ENCODE measurements at regions not wholly inside any gene's neighbourhood (a gene's known extent, or its start where the extent isn't known, plus 50 kb on each side); places are given as distances from the start of the nearest gene placed in this dataset.

GRCh38 chr7:142554560-142555532 lies 194.4 kb upstream of the PRSS1 start:
- ChIA-PET CTCF (interaction anchor here (2.0 to 3.0 kb wide), 4 partner anchors 20 to 228 kb away, joined by 6 to 17 read pairs (median 10); no protein-coding TSS in a partner anchor), POLR2A (no interaction called here)
- H3K4me3 Mint-ChIP-seq, result no peak overlapping the region
- TF ChIP-seq RORB (CRISPR knock-in tag; IDR thresholded peaks at IDR 0.05) (no peak), ZNF425 (CRISPR knock-in tag; conservative IDR thresholded peaks at IDR 0.05) (no peak)
- DNase-seq (ENCODE audit: low spot score) (no peak), ATAC-seq (no peak; the same call in 1 of the 2 replicates)
- H3K27ac Mint-ChIP-seq, result no peak overlapping the region
- peaks cover 3% of the 10 kb centered on the region; the same call in 1 of the 2 replicates for H3K27me3 Mint-ChIP-seq (ENCODE audit: low read depth)
- no peaks in the 10 kb centered on the region for H3K36me3 Mint-ChIP-seq
- no peaks in the 10 kb centered on the region for H3K9me3 Mint-ChIP-seq
- H3K4me1 Mint-ChIP-seq, result peaks cover 2% of the 10 kb centered on the region; the same call in 1 of the 2 replicates

- no peak for DNase-seq (ENCODE audit: low spot score)
- TF ChIP-seq GRHL2 (CRISPR knock-in tag; IDR thresholded peaks at IDR 0.05; ENCODE audit: insufficient replicate concordance, severe bottlenecking) (no peak), ZNF281 (CRISPR knock-in tag; IDR thresholded peaks at IDR 0.05) (no peak), JUN (CRISPR knock-in tag; IDR thresholded peaks at IDR 0.05) (no peak), ZNF512 (CRISPR knock-in tag; IDR thresholded peaks at IDR 0.05; ENCODE audit: borderline replicate concordance) (no peak), ZNF671 (CRISPR knock-in tag; IDR thresholded peaks at IDR 0.05) (no peak), ZNF416 (CRISPR knock-in tag; IDR thresholded peaks at IDR 0.05) (no peak), IRF2 (CRISPR knock-in tag; IDR thresholded peaks at IDR 0.05; ENCODE audit: borderline replicate concordance, low read depth) (no peak), NR2C2 (CRISPR knock-in tag; IDR thresholded peaks at IDR 0.05) (no peak), ERG (CRISPR knock-in tag; IDR thresholded peaks at IDR 0.05) (no peak)
Measured at GRCh38 chr7:142553216-142553615, 196.1 kb upstream of the PRSS1 start.

GRCh38 chr7:142548978-142549377 lies 200.3 kb upstream of the PRSS1 start:
- no peak for DNase-seq (ENCODE audit: low spot score)
- H3K9me3 Mint-ChIP-seq, result no peaks in the 10 kb centered on the region
- H3K27ac Mint-ChIP-seq, result no peak overlapping the region
- ChIA-PET POLR2A (no interaction called here), CTCF (interaction anchor here (1.7 kb wide), 1 partner anchor 14 kb away, joined by 4 read pairs; no protein-coding TSS in a partner anchor)
- no peaks in the 10 kb centered on the region for H3K27me3 Mint-ChIP-seq (ENCODE audit: low read depth)
- ATAC-seq, result no peak
- H3K36me3 Mint-ChIP-seq, result no peaks in the 10 kb centered on the region
- H3K4me1 Mint-ChIP-seq, result no peaks in the 10 kb centered on the region
- no peak overlapping the region for H3K4me3 Mint-ChIP-seq
- TF ChIP-seq USF2 (CRISPR knock-in tag; IDR thresholded peaks at IDR 0.05) (no peak), RORB (CRISPR knock-in tag; IDR thresholded peaks at IDR 0.05) (no peak), KAT7 (CRISPR knock-in tag; IDR thresholded peaks at IDR 0.05; ENCODE audit: borderline replicate concordance) (no peak), STAT6 (CRISPR knock-in tag; conservative IDR thresholded peaks at IDR 0.05; ENCODE audit: low read depth) (no peak), SMAD4 (CRISPR knock-in tag; IDR thresholded peaks at IDR 0.05) (no peak)

More at GRCh38 chr7:142553216-142553615, 196.1 kb upstream of the PRSS1 start:
- H3K27ac Mint-ChIP-seq, result no peak overlapping the region
- H3K9me3 Mint-ChIP-seq, result no peaks in the 10 kb centered on the region
- ChIA-PET CTCF (interaction anchor here (0.9 to 1.9 kb wide), 2 partner anchors 18 to 34 kb away, joined by 3 to 9 read pairs; no protein-coding TSS in a partner anchor), POLR2A (no interaction called here)
- H3K36me3 Mint-ChIP-seq, result no peaks in the 10 kb centered on the region
- ATAC-seq, result no peak
- H3K4me3 Mint-ChIP-seq, result no peak overlapping the region
- no peaks in the 10 kb centered on the region for H3K27me3 Mint-ChIP-seq (ENCODE audit: low read depth)
- peaks cover 2% of the 10 kb centered on the region; the same call in 1 of the 2 replicates for H3K4me1 Mint-ChIP-seq
